Caki2 (cell line): ENCODE measurements at regions not wholly inside any gene's neighbourhood (a gene's known extent, or its start where the extent isn't known, plus 50 kb on each side); places are given as distances from the start of the nearest gene placed in this dataset.

Source experiments
- DNase-seq: peaks from one replicate; pipeline ENCODE4 v3.0.0-alpha.2; 2015; ENCODE audit warnings: low read depth
- in situ Hi-C: cut with HindIII; loops from 2 replicates; pipeline ENCODE4 v1.10.0; 2016; ENCODE audit warnings: low sequenced_read_pairs, low pct_unique_long_range_greater_than_20kb, mixed read lengths

GRCh38 chr11:21896216-21896615 is 296.7 kb upstream of the ANO5 start:
- in situ Hi-C loops: no loop called here
- no peak for DNase-seq

GRCh38 chr11:21896746-21897602 is 295.9 kb upstream of the ANO5 start:
- in situ Hi-C loops: no loop called here
- DNase-seq: no peak

DNA sequence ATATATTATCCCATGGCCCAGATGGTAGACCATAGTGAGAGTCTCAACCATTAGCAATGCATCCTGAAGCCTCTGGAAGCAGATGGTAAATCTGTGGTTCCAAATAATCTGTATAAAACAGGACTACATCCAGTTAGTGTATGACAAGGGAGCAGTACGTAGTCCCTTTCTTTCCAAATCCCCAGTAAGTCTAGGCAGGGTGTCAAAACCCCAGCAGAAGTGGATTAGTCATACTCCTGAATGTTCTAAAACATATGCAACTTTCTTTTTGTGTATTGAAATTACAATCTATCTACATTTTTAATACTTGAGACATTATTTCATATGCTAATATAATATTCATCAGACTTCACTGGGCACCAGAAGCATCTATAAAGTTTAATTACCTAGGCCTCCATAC is 295.1 kb upstream of the ANO5 start:
- in situ Hi-C loops: no loop called here
- DNase-seq: no peak

DNA sequence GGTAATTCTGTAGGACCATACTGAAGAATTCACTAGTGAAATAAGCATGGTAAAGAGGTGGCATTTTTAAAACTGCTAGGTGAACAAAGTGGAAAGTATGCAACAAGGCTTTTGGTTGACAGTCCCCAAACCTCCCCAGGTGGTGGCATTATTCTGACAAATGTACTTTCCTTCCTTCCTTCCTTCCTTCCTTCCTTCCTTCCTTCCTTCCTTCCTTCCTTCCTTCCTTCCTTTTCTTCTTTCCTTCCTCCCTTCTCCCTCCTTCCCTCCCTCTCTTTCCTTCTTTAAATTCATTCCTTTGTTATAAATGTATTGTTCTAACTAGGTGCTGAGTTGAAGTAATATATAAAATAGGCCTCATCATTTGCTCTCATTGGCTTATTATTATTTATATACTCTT is 284.7 kb upstream of the ANO5 start:
- in situ Hi-C loops: no loop called here
- no peak for DNase-seq

- in situ Hi-C loops: no loop called here
- DNase-seq: no peak
Measured at GRCh38 chr11:21909145-21909544, 283.7 kb upstream of the ANO5 start.

- no peak for DNase-seq
- in situ Hi-C loops: no loop called here
Measured at GRCh38 chr11:21911061-21911460, 281.8 kb upstream of the ANO5 start.

DNA sequence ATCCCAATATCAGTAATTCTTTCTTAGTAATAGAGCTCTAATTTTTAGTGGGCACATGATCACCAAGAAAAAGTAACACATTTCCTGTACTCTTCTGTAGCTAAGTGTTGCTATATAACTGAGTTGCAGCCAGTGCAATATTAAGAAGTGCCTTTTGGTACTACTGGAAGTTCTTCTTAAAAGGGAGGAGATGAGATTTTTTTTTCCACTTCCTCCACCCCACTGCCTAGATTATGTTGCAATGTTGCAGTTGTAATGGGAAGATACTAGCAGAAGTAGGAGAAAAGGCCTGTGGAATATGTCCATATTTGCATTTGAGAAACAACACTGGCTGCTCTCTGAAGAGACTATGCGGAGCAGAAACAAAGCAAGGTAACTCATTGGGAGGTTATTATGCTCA is 280.6 kb upstream of the ANO5 start:
- DNase-seq: no peak
- in situ Hi-C loops: no loop called here

- in situ Hi-C loops: no loop called here
- DNase-seq: no peak
Measured at GRCh38 chr11:21921151-21921550, 271.7 kb upstream of the ANO5 start.

- in situ Hi-C loops: no loop called here
- DNase-seq: no peak
Measured at GRCh38 chr11:21924262-21924661, 268.6 kb upstream of the ANO5 start.

- DNase-seq: no peak
- in situ Hi-C loops: no loop called here
Measured at GRCh38 chr11:21927628-21928027, 265.3 kb upstream of the ANO5 start.

- no peak for DNase-seq
- in situ Hi-C loops: no loop called here
Measured at GRCh38 chr11:21928847-21929246, 264.0 kb upstream of the ANO5 start.

DNA sequence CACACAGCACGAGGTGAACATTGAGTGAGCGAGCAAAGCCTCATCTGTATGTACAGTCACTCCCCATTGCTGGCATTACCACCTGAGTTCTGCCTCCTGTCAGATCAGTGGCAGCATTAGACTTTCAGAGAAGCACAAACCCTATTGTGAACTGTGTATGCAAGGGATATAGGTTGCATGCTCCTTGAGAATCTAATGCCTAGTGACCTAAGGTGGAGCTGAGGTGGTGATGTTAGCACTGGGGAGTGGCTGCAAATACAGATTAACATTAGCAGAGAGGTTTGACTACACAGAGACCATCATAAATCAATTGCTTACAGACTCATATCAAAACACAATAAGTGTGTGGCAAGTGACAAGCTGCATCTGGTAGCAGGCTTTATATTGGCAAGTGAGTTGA is 262.5 kb upstream of the ANO5 start:
- DNase-seq: no peak
- in situ Hi-C loops: no loop called here

DNA sequence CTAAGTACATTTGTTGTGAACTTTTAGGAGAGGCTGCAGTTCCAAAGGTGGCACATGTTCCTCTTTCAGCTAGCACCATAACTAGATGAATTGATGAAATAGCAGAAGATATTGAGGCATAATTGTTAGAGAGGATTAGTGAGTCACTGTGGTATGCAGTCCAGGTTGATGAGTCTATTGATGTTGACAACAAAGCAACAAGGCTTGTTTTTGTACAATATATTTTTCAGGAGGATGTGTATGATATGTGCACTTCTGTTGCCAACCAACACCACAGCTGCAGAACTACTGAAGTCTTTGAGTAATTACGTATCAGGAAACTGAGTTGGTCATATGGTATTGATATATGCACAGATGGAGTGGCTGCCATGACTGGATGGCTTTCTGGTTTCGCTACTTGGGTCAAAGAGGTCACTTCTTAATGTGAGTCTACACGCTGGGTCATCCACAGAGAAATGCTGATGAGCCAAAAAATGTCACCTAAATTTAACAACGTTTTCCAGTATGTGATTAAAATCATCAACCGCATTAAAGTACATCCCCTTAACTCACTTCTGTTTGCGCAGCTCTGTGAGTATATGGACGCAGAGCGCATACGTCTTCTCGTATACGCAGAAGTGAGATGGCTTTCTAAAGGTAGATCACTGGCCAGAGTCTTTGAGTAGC is 261.3 kb upstream of the ANO5 start:
- in situ Hi-C loops: no loop called here
- DNase-seq: no peak

DNA sequence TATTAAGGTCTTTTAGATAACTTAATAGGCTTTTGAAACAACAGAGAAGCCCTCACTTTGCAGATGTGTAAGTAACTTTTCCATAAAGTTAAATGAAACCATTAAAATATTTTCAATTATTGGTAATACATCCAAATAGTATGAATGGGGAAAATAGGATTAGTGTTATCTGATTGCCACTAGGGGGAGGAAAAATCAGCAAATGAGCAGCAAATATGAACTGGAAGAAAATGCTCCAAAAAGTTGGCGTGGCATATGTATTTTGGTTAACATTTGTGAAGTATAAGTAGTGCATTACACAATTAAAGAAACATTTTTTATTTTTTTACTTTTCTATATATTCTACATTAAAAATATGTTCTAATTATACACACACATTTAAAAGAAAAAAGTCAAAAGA is 259.8 kb upstream of the ANO5 start:
- in situ Hi-C loops: no loop called here
- DNase-seq: no peak

DNA sequence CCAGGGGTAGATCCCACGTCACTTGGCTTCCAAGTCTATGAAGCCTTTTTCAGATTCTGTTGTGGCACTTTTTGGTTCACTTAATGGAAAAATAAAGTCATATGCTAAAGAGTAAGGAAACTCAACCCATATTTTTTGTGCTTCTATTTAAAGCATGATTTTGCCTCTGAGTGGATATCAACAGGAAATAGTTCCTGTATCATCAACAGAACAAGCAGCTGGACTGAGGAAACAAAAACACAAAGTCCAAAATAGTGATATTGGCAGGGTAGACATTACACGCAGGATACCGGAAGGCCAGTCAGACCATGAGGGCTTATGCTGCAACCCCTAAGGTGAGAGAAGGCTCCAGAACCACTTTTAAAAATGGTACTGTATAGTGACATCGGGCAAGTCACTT is 248.3 kb upstream of the ANO5 start:
- DNase-seq: no peak
- in situ Hi-C loops: no loop called here

GRCh38 chr11:21948876-21949275 is 244.0 kb upstream of the ANO5 start:
- in situ Hi-C loops: no loop called here
- no peak for DNase-seq

DNA sequence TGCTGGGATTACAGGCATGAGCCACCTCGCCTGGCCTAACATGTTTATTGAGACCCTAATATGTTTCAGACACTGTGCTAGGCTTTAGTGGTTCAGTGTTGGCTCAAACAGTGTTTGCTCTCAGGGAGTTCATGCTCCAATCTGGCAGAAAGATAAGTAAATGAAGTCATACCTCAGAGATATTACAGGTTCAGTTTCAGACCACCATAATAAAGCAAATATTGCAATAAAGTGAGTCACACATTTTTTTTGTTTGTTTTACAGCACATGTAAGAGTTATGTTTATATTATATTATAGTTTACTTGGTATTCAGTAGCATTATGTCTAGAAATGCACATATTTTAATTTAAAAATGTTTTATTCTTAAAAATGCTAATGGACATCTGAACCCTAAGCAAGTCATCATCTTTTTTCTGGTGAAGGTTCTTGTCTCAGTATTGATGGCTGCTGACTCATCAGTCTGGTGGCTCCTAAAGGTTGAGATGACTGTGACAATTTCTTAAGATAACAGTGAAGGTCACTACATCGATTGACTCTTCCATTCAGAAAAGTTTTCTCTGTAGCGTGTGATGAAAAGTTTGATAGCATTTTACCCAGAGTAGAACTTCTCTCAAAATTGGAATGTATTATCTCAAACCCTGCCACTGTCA is 243.0 kb upstream of the ANO5 start:
- in situ Hi-C loops: no loop called here

GRCh38 chr11:21963013-21963412 is 229.9 kb upstream of the ANO5 start:
- in situ Hi-C loops: no loop called here

More for the DNA sequence above, 243.0 kb upstream of the ANO5 start:
- no peak for DNase-seq

DNA sequence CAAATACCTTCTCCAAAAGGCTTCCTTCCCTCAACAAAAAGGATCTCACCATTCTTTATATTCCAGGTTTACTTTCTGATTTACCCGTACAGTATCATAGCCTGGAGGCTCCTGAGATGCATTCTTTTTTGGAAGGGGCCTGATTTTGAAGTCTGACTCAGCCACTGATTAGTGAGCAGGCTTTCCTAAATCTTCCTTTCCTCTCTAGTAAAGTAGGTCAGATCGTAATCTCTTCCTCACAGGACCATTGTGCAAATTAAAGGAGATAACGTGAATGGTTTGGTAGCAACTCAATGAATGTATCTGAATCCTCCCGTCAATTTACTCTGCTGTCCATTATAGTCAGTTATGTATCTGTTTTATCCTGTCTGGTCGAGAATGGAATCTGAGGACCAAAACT is 227.7 kb upstream of the ANO5 start:
- in situ Hi-C loops: no loop called here
- DNase-seq: no peak

More at GRCh38 chr11:21963013-21963412, 229.9 kb upstream of the ANO5 start:
- DNase-seq: no peak
